Naive thymus-derived CD8-positive, alpha-beta T cell (primary cell): ENCODE measurements at regions not wholly inside any gene's neighbourhood (a gene's known extent, or its start where the extent isn't known, plus 50 kb on each side); places are given as distances from the start of the nearest gene placed in this dataset.

Source experiments
- ATAC-seq, 2 donors: fragments of 150-1000 bp; cut with Tn5 transposase in 1 of 2; sonication (Bioruptor Pico), chemical (Tn5 transposase) in 1 of 2; 1 replicate in 1 of 2; 2 replicates in 1 of 2; pipeline ENCODE4 v1.10.0; 2021; ENCODE audit warnings: mild to moderate bottlenecking in 2 of 2, moderate library complexity in 2 of 2
- POLR2A ChIA-PET: fragments of 350-600 bp; sonication (Branson Sonifier 250); formaldehyde crosslinking; loops from one replicate; lab custom pipeline; 2021; ENCODE audit warnings: antibody characterized with exemption; lab: Charles Lee
- DNase-seq, 10 donors: peaks; one replicate each; pipeline versions ENCODE4 v3.0.0 to v3.0.0-alpha.2; 2020 to 2022
- H3K27ac Mint-ChIP-seq, 10 donors: one replicate each; pipeline ENCODE4 v1.8.0; 2020 to 2022; ENCODE audit warnings: mild to moderate bottlenecking in 10 of 10, mixed read lengths in 10 of 10, moderate library complexity in 4 of 10, inconsistent platforms in 1 of 10
- H3K27me3 Mint-ChIP-seq, 5 donors: one replicate each; pipeline ENCODE4 v1.8.0; 2021 to 2022; ENCODE audit warnings: mixed read lengths in 5 of 5
- H3K36me3 Mint-ChIP-seq, 3 donors: one replicate each; pipeline ENCODE4 v1.8.0; 2020 to 2022; ENCODE audit warnings: mixed read lengths in 3 of 3, mild to moderate bottlenecking in 2 of 3, inconsistent platforms in 1 of 3
- H3K4me1 Mint-ChIP-seq, 4 donors: one replicate each; pipeline ENCODE4 v1.8.0; 2021 to 2022; ENCODE audit warnings: mixed read lengths in 4 of 4
- H3K4me3 Mint-ChIP-seq, 10 donors: one replicate each; pipeline ENCODE4 v1.8.0; 2020 to 2022; ENCODE audit warnings: mild to moderate bottlenecking in 10 of 10, mixed read lengths in 10 of 10, moderate library complexity in 6 of 10, inconsistent platforms in 1 of 10
- H3K9me3 Mint-ChIP-seq, 9 donors: one replicate each; pipeline ENCODE4 v1.8.0; 2020 to 2022; ENCODE audit warnings: mixed read lengths in 9 of 9, mild to moderate bottlenecking in 3 of 9, inconsistent platforms in 1 of 9, moderate library complexity in 1 of 9

- Mint-ChIP-seq H3K27me3 (no peaks in the 10 kb centered on the region), H3K4me3 (no peak overlapping the region), H3K9me3 (peaks cover 0 to 29% (median 10%) of the 10 kb centered on the region in 9 donors), H3K36me3 (no peaks in the 10 kb centered on the region), H3K4me1 (no peaks in the 10 kb centered on the region), H3K27ac (no peak overlapping the region)
- POLR2A ChIA-PET = interaction anchor here (0.7 kb wide), 1 partner anchor 250 kb away, joined by 6 read pairs; no protein-coding TSS in a partner anchor
- ATAC-seq (no peak), DNase-seq (no peak)
Observed at GRCh38 chr21:27298465-27298864, 331.6 kb upstream of the ADAMTS5 start.

- no peak for DNase-seq
Observed at GRCh38 chr21:27293239-27293638, 326.4 kb upstream of the ADAMTS5 start.

GRCh38 chr21:27292783-27293182, 325.9 kb upstream of the ADAMTS5 start:
- H3K27me3 Mint-ChIP-seq = no peaks in the 10 kb centered on the region
- ATAC-seq = no peak
- no peaks in the 10 kb centered on the region for H3K36me3 Mint-ChIP-seq
- H3K4me1 Mint-ChIP-seq = no peaks in the 10 kb centered on the region
- POLR2A ChIA-PET = no interaction called here
- peaks cover 0 to 36% (median 12%) of the 10 kb centered on the region in 9 donors for H3K9me3 Mint-ChIP-seq
- no peak for DNase-seq
- no peak overlapping the region for H3K4me3 Mint-ChIP-seq
- no peak overlapping the region for H3K27ac Mint-ChIP-seq

More at GRCh38 chr21:27293239-27293638, 326.4 kb upstream of the ADAMTS5 start:
- POLR2A ChIA-PET = no interaction called here
- no peak for ATAC-seq
- no peak overlapping the region for H3K4me3 Mint-ChIP-seq
- H3K27me3 Mint-ChIP-seq = no peaks in the 10 kb centered on the region
- no peaks in the 10 kb centered on the region for H3K36me3 Mint-ChIP-seq
- no peak overlapping the region for H3K27ac Mint-ChIP-seq
- H3K9me3 Mint-ChIP-seq = peaks cover 0 to 31% (median 10%) of the 10 kb centered on the region in 9 donors
- H3K4me1 Mint-ChIP-seq = no peaks in the 10 kb centered on the region

GRCh38 chr21:27292229-27292628, 325.3 kb upstream of the ADAMTS5 start:
- Mint-ChIP-seq H3K36me3 (no peaks in the 10 kb centered on the region), H3K27ac (no peak overlapping the region), H3K27me3 (no peaks in the 10 kb centered on the region), H3K4me1 (no peaks in the 10 kb centered on the region), H3K4me3 (no peak overlapping the region), H3K9me3 (peaks cover 0 to 41% (median 12%) of the 10 kb centered on the region in 9 donors)
- ATAC-seq (no peak), DNase-seq (no peak)
- POLR2A ChIA-PET = no interaction called here

- Mint-ChIP-seq H3K27ac (no peak overlapping the region), H3K36me3 (no peaks in the 10 kb centered on the region), H3K4me1 (no peaks in the 10 kb centered on the region), H3K27me3 (no peaks in the 10 kb centered on the region), H3K9me3 (peaks cover 0 to 39% (median 15%) of the 10 kb centered on the region in 9 donors), H3K4me3 (no peak overlapping the region)
- no peak for DNase-seq
- no peak for ATAC-seq
- POLR2A ChIA-PET = no interaction called here
Observed at GRCh38 chr21:27291006-27291405, 324.1 kb upstream of the ADAMTS5 start.

GRCh38 chr21:27290028-27290427, 323.1 kb upstream of the ADAMTS5 start:
- POLR2A ChIA-PET = no interaction called here
- H3K4me1 Mint-ChIP-seq = no peaks in the 10 kb centered on the region
- no peaks in the 10 kb centered on the region for H3K27me3 Mint-ChIP-seq
- no peak overlapping the region for H3K27ac Mint-ChIP-seq
- H3K9me3 Mint-ChIP-seq = peaks cover 0 to 37% (median 12%) of the 10 kb centered on the region in 9 donors
- no peak for ATAC-seq
- no peak for DNase-seq
- no peaks in the 10 kb centered on the region for H3K36me3 Mint-ChIP-seq
- H3K4me3 Mint-ChIP-seq = no peak overlapping the region

GRCh38 chr21:27286760-27287159, 319.9 kb upstream of the ADAMTS5 start:
- POLR2A ChIA-PET = no interaction called here

GRCh38 chr21:27277110-27277509, 310.2 kb upstream of the ADAMTS5 start:
- Mint-ChIP-seq H3K36me3 (no peaks in the 10 kb centered on the region), H3K27me3 (no peaks in the 10 kb centered on the region), H3K27ac (no peak overlapping the region), H3K4me3 (no peak overlapping the region), H3K4me1 (no peaks in the 10 kb centered on the region), H3K9me3 (peaks cover 0 to 6% (median 0%) of the 10 kb centered on the region in 9 donors)
- DNase-seq (no peak), ATAC-seq (no peak)
- POLR2A ChIA-PET = no interaction called here

More at GRCh38 chr21:27286760-27287159, 319.9 kb upstream of the ADAMTS5 start:
- H3K36me3 Mint-ChIP-seq = no peaks in the 10 kb centered on the region
- peaks cover 0 to 23% (median 9%) of the 10 kb centered on the region in 9 donors for H3K9me3 Mint-ChIP-seq
- ATAC-seq (no peak), DNase-seq (no peak)
- H3K4me3 Mint-ChIP-seq = no peak overlapping the region
- H3K27me3 Mint-ChIP-seq = no peaks in the 10 kb centered on the region
- no peak overlapping the region for H3K27ac Mint-ChIP-seq
- H3K4me1 Mint-ChIP-seq = no peaks in the 10 kb centered on the region

GRCh38 chr21:27275294-27275927, 308.5 kb upstream of the ADAMTS5 start:
- POLR2A ChIA-PET = no interaction called here
- Mint-ChIP-seq H3K9me3 (peaks cover 0 to 9% (median 0%) of the 10 kb centered on the region in 9 donors), H3K4me1 (no peaks in the 10 kb centered on the region), H3K27me3 (no peaks in the 10 kb centered on the region), H3K27ac (no peak overlapping the region), H3K4me3 (no peak overlapping the region), H3K36me3 (no peaks in the 10 kb centered on the region)
- DNase-seq (no peak), ATAC-seq (no peak)

GRCh38 chr21:27269644-27270043, 302.8 kb upstream of the ADAMTS5 start:
- no peaks in the 10 kb centered on the region for H3K36me3 Mint-ChIP-seq
- peaks cover 0 to 13% (median 0%) of the 10 kb centered on the region in 9 donors for H3K9me3 Mint-ChIP-seq
- DNase-seq = no peak
- H3K4me1 Mint-ChIP-seq = no peaks in the 10 kb centered on the region
- H3K4me3 Mint-ChIP-seq = no peak overlapping the region
- no peak for ATAC-seq
- no peak overlapping the region for H3K27ac Mint-ChIP-seq
- POLR2A ChIA-PET = no interaction called here
- H3K27me3 Mint-ChIP-seq = no peaks in the 10 kb centered on the region

- Mint-ChIP-seq H3K4me1 (no peaks in the 10 kb centered on the region), H3K9me3 (peaks cover 0 to 13% (median 0%) of the 10 kb centered on the region in 9 donors), H3K36me3 (no peaks in the 10 kb centered on the region), H3K27me3 (no peaks in the 10 kb centered on the region), H3K4me3 (no peak overlapping the region), H3K27ac (no peak overlapping the region)
- POLR2A ChIA-PET = no interaction called here
- DNase-seq (no peak), ATAC-seq (no peak)
Observed at GRCh38 chr21:27268290-27268689, 301.4 kb upstream of the ADAMTS5 start.

- H3K36me3 Mint-ChIP-seq = no peaks in the 10 kb centered on the region
- H3K27me3 Mint-ChIP-seq = no peaks in the 10 kb centered on the region
- H3K4me3 Mint-ChIP-seq = no peak overlapping the region
- ATAC-seq (no peak), DNase-seq (no peak)
- POLR2A ChIA-PET = no interaction called here
- peaks cover 0 to 8% (median 2%) of the 10 kb centered on the region in 9 donors for H3K9me3 Mint-ChIP-seq
- H3K27ac Mint-ChIP-seq = no peak overlapping the region
- no peaks in the 10 kb centered on the region for H3K4me1 Mint-ChIP-seq
Observed at GRCh38 chr21:27265949-27266348, 299.1 kb upstream of the ADAMTS5 start.

- H3K36me3 Mint-ChIP-seq = no peaks in the 10 kb centered on the region
- H3K27me3 Mint-ChIP-seq = no peaks in the 10 kb centered on the region
- H3K9me3 Mint-ChIP-seq = peaks cover 0 to 7% (median 2%) of the 10 kb centered on the region in 9 donors
- ATAC-seq (no peak), DNase-seq (no peak)
- POLR2A ChIA-PET = no interaction called here
- H3K4me1 Mint-ChIP-seq = no peaks in the 10 kb centered on the region
- H3K4me3 Mint-ChIP-seq = no peak overlapping the region
- H3K27ac Mint-ChIP-seq = no peak overlapping the region
Observed at GRCh38 chr21:27265492-27265891, 298.6 kb upstream of the ADAMTS5 start.

GRCh38 chr21:27261676-27262075, 294.8 kb upstream of the ADAMTS5 start:
- POLR2A ChIA-PET = no interaction called here
- no peaks in the 10 kb centered on the region for H3K27me3 Mint-ChIP-seq

More at GRCh38 chr21:27261676-27262075, 294.8 kb upstream of the ADAMTS5 start:
- no peaks in the 10 kb centered on the region for H3K4me1 Mint-ChIP-seq
- no peak overlapping the region for H3K4me3 Mint-ChIP-seq
- H3K27ac Mint-ChIP-seq = no peak overlapping the region
- H3K9me3 Mint-ChIP-seq = peaks cover 0 to 8% (median 2%) of the 10 kb centered on the region in 9 donors
- H3K36me3 Mint-ChIP-seq = no peaks in the 10 kb centered on the region
- ATAC-seq (no peak), DNase-seq (no peak)
